ENCODE measurements at regions not wholly inside any gene's neighbourhood (a gene's known extent, or its start where the extent isn't known, plus 50 kb on each side); places are given as distances from the start of the nearest gene placed in this dataset.

- no peak for TF ChIP-seq EZH2 (IDR thresholded peaks at IDR 0.05)
- TF ChIP-seq CTCF (IDR thresholded peaks at IDR 0.05): no peak
- TF ChIP-seq EZH2phosphoT487 (IDR thresholded peaks at IDR 0.05): no peak
Measured at GRCh38 chrX:125422986-125423385, 103.3 kb downstream of the TEX13C start.

Data from neural progenitor cell (in vitro differentiated cells).